ENCODE measurements at regions not wholly inside any gene's neighbourhood (a gene's known extent, or its start where the extent isn't known, plus 50 kb on each side); places are given as distances from the start of the nearest gene placed in this dataset.

DNA sequence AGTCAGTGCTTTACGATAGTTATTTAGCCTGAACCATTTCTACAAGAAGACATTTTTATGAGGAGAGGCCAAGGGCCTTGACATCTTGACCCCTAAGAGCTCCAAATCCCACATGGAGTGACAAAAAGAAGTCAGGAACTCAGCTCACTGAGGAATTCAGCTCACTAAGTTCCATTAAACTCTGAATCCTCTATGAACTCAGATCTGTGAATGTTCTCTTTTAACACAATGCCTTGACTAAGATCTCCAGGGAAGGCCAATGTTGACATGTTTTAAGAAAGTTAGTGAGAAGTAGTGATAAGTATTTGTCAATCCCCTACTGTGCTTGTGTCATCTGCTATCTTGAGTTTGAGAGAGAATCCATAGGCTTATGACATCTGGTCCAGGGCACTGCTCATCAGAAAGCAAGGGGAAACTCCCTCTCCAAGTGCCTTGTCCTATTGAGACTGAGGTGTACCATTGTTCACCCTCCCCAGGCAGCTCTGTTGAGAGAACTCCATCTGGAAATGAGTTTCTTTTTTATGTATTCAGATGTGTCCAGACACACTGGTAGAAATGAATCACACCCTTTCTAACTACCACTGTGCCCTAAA, 68.7 kb upstream of the PCDH19 start:
- TF ChIP-seq, protein P1, sequence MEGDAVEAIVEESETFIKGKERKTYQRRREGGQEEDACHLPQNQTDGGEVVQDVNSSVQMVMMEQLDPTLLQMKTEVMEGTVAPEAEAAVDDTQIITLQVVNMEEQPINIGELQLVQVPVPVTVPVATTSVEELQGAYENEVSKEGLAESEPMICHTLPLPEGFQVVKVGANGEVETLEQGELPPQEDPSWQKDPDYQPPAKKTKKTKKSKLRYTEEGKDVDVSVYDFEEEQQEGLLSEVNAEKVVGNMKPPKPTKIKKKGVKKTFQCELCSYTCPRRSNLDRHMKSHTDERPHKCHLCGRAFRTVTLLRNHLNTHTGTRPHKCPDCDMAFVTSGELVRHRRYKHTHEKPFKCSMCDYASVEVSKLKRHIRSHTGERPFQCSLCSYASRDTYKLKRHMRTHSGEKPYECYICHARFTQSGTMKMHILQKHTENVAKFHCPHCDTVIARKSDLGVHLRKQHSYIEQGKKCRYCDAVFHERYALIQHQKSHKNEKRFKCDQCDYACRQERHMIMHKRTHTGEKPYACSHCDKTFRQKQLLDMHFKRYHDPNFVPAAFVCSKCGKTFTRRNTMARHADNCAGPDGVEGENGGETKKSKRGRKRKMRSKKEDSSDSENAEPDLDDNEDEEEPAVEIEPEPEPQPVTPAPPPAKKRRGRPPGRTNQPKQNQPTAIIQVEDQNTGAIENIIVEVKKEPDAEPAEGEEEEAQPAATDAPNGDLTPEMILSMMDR (IDR thresholded peaks at IDR 0.05; ENCODE audit: borderline replicate concordance, extremely low read depth, low read length, poor library complexity, severe bottlenecking): no peak
- no peak for TF ChIP-seq EZH2 (IDR thresholded peaks at IDR 0.05; ENCODE audit: borderline replicate concordance, low read depth, low read length, severe bottlenecking)

Measured in DND-41 (cell line).